Posterior cingulate gyrus (tissue), 11 donors: ENCODE measurements at regions not wholly inside any gene's neighbourhood (a gene's known extent, or its start where the extent isn't known, plus 50 kb on each side); places are given as distances from the start of the nearest gene placed in this dataset.
"Not testable (repeated sequence)": the region's sequence is repeated elsewhere in the genome, so short reads cannot be mapped to it uniquely, and the experiment has no call there.

ENCODE experiments used
- DNase-seq, 10 donors: peaks; one replicate each; pipeline versions ENCODE4 v3.0.0 to v3.0.0-alpha.2; 2020 to 2021; ENCODE audit warnings: mixed read lengths in 3 of 10
- intact Hi-C: fragments of 100-400 bp; cut with DNase I; formaldehyde crosslinking; loops from one replicate; pipeline ENCODE4 v1.15.1; 2023

- DNase-seq: no peak
- intact Hi-C loops: no loop called here
Observed at GRCh38 chrX:131219271-131219670, 69.8 kb downstream of the IGSF1 start.

- intact Hi-C loops: no loop called here
- no peak for DNase-seq
Observed at GRCh38 chrX:131217989-131218388, 71.1 kb downstream of the IGSF1 start.

GRCh38 chrX:131216828-131217227 lies 72.3 kb downstream of the IGSF1 start:
- DNase-seq: no peak
- intact Hi-C loops: no loop called here

GRCh38 chrX:131213400-131213799 lies 75.7 kb downstream of the IGSF1 start:
- intact Hi-C loops: no loop called here
- DNase-seq: no peak

- intact Hi-C loops: no loop called here
- no peak for DNase-seq
Observed at GRCh38 chrX:131202766-131203165, 86.3 kb downstream of the IGSF1 start.

GRCh38 chrX:131201986-131202385 lies 87.1 kb downstream of the IGSF1 start:
- no peak for DNase-seq
- intact Hi-C loops: no loop called here

GRCh38 chrX:131199091-131199490 lies 90.0 kb downstream of the IGSF1 start:
- intact Hi-C loops: no loop called here
- DNase-seq: no peak

- intact Hi-C loops: no loop called here
- DNase-seq: no peak
Observed at GRCh38 chrX:131187206-131187605, 101.9 kb downstream of the IGSF1 start.

- intact Hi-C loops: no loop called here
Observed at GRCh38 chrX:131170148-131170547, 112.0 kb downstream of the ARHGAP36 start.

GRCh38 chrX:131163645-131164044 lies 105.5 kb downstream of the ARHGAP36 start:
- intact Hi-C loops: not testable (repeated sequence)
- peak in 1 of 10 donors; percentile 53 for DNase-seq

More at GRCh38 chrX:131170148-131170547, 112.0 kb downstream of the ARHGAP36 start:
- DNase-seq: no peak

GRCh38 chrX:131157656-131158055 lies 99.5 kb downstream of the ARHGAP36 start:
- intact Hi-C loops: not testable (repeated sequence)
- DNase-seq: peak in 2 of 10 donors; percentile 39 to 41

- intact Hi-C loops: no loop called here
- DNase-seq: no peak
Observed at GRCh38 chrX:131146702-131147101, 88.6 kb downstream of the ARHGAP36 start.
